ENCODE measurements at regions not wholly inside any gene's neighbourhood (a gene's known extent, or its start where the extent isn't known, plus 50 kb on each side); places are given as distances from the start of the nearest gene placed in this dataset.

DNA sequence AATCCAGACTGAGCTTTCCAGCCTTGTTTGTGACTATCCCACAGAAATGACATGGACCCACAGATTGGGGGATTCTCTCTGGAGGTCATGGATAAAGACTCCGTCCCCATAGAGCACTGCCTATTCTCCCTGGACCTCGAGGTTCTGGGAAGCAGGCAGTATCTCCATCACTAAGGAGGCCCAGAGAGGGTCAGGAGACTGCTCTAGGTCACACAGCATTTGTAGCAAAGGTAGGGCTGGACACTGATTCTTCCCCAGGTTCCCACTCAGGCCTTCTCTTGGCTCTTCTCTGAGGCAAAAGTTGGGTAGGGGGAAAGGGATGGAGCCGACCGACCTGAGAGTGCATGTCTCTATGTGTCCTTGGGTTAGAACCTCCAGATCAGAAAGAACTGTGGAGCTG is 80.9 kb downstream of the PTPRS start:
- TF ChIP-seq, protein P1, sequence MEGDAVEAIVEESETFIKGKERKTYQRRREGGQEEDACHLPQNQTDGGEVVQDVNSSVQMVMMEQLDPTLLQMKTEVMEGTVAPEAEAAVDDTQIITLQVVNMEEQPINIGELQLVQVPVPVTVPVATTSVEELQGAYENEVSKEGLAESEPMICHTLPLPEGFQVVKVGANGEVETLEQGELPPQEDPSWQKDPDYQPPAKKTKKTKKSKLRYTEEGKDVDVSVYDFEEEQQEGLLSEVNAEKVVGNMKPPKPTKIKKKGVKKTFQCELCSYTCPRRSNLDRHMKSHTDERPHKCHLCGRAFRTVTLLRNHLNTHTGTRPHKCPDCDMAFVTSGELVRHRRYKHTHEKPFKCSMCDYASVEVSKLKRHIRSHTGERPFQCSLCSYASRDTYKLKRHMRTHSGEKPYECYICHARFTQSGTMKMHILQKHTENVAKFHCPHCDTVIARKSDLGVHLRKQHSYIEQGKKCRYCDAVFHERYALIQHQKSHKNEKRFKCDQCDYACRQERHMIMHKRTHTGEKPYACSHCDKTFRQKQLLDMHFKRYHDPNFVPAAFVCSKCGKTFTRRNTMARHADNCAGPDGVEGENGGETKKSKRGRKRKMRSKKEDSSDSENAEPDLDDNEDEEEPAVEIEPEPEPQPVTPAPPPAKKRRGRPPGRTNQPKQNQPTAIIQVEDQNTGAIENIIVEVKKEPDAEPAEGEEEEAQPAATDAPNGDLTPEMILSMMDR (IDR thresholded peaks at IDR 0.05), result no peak
- no peak for TF ChIP-seq EP300 (IDR thresholded peaks at IDR 0.05)
